ENCODE measurements at regions not wholly inside any gene's neighbourhood (a gene's known extent, or its start where the extent isn't known, plus 50 kb on each side); places are given as distances from the start of the nearest gene placed in this dataset.

DNA sequence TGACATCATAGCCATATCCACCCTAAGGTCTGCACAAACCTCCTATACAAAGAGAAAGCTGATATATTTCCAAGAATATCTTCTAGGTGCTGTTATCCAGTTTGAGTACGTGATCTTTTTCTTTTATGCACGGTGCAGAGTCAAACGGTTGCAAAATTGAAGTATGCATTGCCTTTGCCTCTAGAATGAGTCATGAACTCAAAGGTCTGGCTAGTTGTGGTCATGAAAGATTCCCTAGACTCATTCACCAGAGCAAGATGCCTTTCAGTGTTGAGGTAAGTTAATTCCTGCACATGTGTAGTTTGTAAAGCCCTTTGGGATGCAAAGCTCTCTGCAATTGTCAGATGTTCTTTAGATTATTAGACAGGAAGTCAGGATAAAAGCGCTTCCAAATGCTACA, 704.4 kb downstream of the PCDH19 start:
- DNase-seq, result no peak

DNA sequence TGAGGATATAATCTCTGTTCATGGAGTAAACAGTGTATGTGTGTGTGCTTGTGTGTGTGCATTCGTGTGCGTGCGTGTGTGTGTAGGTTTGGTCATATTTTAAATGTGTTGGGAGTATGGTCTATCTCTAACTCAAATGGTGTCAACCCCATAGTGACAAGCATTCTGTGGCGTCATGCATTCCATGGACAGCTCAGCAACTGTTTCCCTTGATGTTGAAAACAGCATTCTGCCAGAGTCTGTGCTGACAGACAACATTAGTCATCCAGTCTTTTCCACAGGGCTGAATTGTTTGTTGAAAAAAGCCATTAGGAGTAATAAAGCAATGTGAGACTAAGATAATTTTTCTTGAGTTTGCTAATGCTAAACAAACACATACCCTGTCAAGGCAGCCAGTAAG, 706.6 kb downstream of the PCDH19 start:
- DNase-seq, result no peak

DNA sequence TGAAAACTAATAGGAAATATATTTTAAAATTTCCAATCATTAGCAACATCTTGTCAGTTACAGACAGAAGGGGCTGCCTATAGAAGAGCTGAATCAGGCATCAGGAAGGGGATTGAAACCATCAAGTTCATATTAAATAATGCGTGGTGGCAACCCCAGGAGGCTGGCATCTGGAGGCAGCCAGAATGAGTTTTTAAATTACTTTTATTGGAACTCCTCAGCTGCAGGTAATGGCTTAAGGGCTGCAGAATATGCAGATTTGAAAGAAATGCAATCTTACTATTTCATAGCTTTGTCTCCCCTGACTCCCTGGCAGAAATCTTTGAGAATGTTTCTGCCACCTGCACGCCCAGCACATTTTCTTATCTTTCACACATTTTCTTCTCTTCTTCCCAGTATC, 711.6 kb downstream of the PCDH19 start:
- no peak for DNase-seq

DNA sequence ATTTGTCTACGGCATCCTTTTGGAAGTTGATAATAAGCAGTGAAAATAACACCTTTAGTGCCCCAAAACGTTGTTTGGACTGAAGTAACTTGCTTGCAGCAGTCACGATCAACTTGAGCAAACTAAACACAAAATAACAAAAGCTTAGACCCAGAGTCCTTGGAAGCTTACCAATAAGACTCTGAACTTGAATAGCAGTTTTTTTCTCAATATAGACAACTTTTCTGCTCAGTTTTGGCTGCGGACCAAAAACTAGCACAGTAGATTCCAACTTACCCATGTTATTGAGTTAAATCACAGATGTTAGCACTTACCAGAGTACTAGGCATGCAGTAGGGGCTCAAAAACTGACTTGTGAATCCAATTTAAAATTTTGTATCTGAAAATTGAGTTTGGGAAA, 746.9 kb downstream of the PCDH19 start:
- no peak for DNase-seq

DNA sequence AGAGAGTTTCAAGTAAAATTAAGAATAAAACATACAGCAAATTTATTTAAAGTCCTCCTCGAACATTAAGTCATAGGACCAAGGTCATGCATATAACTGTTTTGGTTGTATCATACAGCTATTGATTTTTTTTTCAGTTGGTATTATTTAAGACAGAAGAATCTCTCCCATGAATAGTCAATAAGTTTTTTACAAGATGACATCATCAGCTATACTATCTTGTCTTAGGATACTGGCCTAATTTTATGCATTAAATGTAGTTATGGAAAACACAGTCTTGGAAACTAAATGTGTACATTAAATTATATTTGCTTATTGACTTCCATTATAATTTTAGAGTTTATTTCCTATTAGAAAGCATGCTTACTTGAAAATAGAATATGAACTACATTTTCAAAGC, 755.9 kb downstream of the PCDH19 start:
- DNase-seq, result no peak

DNA sequence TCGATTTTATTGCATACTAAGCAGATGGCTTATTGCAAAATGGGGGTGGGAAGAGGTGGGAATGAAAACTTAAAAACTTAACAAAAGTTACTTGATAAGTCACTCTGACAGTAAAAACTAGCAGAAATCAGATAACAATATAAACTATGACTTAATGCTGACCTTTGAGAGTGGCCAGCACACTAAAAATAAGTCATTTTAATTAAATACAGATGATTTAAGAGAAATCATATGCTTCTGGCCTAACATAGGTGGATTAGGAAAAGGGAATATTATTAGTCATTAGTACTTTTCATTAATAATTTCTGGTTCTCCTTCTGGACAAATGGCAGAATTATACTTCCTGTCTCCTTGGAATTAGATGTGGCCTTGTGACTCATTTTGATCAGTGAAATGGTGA, 756.7 kb downstream of the PCDH19 start:
- DNase-seq, result no peak

DNA sequence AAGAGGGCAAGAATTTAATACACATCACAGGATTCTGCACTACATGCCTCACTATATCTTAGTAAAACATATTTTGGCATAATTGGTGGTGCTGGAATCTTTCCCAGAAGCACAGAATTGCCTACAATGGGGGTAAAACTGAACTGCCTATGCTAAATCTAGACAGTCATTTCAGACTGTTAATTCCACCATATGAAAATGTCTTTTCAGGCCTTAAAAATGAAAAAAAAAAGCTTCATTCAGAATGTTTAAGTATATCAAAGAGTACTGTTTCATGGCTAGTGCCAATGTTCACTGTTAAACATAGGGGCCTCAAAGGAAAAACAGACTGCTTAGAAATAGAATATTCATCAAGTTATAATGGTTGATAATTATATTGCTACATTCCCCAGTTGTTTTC, 797.0 kb downstream of the PCDH19 start:
- no peak for DNase-seq

DNA sequence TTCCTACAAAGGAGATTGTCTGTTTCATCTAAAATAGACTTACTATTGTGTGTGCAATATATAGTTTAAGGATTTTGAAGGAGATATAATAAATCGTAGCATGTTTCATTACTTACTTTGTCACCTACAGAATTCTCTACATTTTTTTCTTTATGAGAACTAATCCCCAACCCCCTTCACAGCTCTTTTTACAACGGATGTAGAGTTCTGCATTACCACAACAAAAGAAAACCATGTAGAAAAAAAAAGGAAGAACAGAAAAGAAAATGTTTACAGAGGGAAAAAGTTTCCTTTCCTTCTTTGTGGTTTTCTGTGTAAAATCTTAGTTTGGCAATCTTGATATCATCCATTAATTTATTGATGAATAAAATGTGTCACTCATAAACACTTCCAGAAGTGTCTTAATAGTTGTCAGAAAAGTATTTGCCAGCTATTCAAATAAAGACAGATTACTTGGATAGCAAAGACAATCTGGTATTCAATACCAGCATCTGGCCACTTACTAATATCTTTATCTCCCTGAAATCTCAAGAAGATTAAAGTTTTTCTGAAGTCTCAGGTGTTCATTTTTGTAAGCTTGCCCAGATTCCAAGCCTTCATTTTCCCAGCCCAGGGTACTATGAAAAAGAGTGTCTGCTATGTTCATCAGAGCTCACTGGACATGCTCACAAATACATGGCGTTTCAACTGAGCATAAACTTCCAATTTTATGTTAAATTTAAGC, 806.8 kb downstream of the PCDH19 start:
- DNase-seq, result no peak

DNA sequence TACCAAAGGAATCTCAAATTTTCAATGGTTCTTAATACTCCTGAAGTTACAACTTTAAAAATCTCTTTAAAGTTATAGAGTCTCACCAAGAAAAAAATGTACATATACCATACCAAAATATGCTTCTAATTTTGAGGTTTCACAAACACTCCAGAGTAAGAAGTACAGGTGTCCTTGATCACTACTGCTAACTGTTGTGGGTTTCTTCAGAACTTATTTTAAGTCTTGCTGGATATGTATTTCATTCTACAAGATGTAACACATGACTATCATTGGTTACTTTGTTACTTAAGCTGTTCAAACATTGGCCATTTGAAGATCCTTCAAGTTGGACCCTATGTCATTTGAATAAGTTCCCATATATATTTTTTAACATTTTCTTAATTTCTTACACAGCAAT, 808.0 kb downstream of the PCDH19 start:
- no peak for DNase-seq

DNA sequence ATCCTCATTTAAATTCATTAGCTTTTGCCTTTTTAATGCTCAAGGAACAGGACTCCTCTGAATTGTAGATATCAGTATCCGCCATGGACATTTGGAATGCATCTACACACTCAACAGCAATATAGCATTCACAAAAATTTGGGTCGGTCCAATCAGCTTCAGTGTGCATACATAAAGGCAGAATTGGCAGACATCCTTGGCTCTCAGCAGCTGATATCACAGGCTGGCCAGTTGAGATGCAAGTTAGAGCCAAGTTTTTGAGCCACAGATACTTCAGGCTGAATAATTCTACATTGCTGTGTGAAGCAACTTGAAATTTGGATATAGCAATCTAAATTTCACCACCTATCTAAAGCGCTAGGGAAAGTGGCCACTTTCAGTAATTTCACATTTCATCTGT, 821.1 kb downstream of the PCDH19 start:
- no peak for DNase-seq

DNA sequence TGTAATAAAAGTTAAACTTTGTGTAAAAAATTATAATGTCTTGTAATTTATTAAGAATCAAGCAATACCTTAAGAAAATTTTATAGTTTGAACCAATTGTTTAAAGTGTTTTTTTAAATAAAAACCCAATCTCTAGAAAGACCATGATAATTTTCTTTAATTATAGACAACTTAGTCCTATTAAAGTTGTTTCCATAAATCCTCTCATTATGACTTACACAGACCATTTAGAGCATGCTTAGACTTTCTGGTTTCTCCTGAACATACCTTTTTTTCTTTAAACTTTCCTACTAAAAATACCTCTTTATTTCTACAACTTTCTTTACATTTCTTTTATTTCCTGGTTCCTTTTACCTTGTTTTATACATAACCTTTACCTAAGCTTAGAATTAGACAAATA, 837.4 kb downstream of the PCDH19 start:
- DNase-seq, result no peak

DNA sequence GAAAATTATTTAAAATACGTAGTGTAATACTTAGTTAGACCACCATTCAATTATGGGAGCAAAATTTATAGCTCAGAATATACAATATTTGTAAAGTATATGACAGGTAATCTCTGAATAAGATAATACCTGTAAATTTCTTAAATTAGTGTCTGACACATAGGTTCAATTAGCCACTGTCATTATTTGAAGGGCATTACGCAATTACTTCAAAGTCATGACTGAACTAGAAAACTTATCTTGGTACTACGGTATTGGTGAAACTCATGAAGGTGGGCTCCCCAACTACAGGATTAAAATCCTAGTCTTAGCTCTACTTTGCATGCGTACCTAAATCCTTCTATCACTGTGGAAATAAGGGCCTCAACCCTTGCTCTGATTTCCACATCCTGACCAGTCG, 860.7 kb downstream of the PCDH19 start:
- DNase-seq, result no peak

DNA sequence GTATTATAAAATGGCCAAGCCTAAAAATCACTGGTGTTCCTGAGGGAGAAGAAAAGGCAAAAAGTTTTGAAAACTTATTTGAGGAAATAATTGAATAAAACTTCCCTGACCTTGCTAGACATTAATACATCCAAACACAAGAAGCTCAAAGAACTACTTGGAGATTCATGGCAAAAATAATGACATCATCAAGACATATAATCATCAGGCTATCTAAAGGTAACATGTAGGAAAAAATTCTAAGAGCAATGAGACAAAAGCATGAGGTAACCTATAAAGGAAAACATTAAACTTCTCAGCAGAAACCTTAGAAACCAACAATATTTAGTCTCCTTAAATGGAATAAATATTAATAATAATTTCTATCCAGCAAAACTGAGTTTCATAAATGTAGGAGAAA, 887.6 kb downstream of the PCDH19 start:
- no peak for DNase-seq

DNA sequence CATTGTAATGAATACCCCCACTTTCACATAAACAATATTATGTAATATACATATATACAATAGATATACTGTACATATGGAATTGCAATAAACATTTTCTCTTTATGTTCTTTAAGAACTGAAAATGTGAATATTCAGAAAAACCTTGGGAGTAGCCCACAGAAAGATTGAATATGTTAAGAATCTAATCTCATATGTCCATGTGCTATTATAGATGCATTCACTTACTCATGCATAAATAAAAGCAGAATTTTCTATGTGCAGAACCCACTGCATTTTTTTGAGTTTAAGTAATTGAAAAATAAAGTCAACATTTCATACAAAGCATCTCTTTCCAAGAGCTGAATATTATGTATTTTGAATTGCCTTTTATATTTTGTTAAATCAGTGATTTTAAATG, 902.3 kb downstream of the PCDH19 start:
- DNase-seq, result no peak

DNA sequence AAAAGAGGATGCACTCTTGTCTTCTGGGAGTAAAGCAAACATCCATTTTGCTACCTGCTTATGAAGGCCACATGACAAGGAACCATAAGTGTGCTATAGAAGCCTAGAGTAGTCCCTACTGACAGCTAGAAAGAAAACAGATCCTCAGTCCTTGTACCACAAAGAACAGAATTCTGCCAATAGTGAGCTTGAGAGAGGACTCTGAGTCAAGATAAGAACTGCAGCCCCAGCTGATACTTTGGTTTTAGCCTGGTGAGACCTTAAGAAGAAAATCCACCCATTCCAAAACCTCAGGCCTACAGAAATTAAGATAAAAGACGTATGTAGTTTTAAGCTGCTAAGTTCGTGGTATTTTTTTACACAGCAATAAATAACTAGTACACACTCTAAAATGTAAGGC, 914.6 kb downstream of the PCDH19 start:
- DNase-seq, result no peak

DNA sequence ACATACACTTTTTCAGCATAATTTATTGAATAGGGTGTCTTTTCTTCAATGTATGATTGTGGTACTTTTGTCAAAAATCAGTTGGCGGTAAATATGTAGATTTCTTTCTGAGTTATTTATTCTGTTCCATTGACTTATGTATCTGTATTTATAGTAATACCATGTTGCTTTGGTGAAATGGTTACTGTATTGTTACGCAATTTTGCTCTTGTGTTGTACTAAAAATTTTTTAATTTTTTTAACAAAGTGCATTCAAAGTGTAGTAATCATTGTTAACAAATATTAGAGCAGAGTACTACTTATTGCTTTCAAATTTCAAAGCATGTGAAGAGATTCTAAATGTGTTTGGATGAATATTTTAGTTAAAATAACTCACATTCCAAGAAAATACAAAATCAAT, 915.4 kb downstream of the PCDH19 start:
- no peak for DNase-seq

DNA sequence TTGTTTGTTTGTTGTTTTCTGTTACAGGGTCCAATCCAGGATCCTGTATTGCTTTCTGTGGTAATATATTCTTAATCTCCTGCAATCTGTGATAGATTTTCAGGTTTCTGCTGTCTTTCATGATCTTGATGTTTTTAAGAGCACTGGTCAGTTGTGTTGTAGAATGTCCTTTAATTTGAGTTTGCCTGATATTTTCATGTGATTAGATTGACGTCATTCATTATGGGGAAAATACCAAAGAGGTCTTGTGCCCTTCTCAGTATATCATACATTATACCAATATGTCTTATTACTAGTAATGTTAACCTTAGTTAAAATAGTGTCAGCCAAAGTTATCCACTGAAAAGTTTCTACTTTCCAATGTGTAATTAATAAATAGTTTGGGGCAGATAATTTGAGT, 929.3 kb downstream of the PCDH19 start:
- no peak for DNase-seq

DNA sequence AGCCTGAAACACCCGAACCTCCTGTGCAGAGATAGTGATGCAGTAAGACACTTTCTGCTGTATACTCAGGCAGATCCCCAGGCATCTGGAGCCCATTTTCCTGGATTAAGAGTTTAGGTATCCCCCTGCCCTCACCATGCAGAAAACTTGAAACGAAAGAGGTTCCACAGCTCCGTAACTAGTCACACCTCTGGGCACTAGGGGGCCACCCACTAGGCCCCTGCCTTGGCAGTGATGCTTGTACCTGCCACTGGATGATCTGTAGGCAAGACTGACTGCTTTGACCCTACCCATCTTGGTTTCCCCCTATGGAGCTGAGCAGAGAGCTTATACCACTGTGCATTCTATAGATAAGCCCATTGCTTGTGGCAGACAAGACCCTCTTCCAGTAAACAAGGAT, 940.6 kb downstream of the PCDH19 start:
- DNase-seq, result no peak

DNA sequence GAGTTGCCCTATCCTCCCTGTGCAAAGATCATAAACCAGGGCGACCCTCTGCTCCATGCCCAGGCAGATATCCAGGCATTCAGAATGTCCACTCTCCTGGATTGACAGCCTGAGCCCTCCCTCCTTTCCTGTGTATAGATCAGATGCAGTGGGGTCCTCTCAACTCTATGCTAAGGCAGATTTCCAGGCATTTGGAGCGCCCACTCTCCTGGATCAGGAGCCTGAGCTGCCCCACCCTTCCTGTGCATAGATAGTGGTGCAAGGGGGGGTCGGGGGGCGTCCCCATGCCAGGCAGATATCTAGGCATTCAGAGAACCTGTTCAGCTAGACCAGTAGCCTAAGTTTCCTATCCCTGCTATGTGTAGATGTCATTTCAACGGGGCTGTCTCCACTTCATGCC, 941.1 kb downstream of the PCDH19 start:
- no peak for DNase-seq

DNA sequence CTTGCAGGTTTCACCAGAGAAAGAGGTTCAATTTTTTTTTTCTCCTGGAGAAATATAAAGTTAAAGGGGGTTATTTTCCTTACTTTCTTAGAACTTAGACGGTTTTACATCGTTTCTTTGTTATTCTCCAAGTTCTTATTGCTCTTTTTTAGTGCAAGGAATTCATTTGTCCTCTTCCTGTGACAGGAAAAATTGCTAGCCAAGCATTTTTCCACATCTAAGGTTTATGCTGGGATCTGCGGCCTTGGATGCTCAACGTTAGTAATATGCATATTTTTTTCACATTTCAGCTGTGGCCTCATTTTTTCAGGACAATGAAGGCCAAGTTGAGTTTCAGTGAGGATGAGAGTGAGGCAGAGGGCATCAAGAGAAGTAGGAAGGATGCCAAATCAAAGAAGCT, 948.9 kb downstream of the PCDH19 start:
- DNase-seq, result no peak

DNA sequence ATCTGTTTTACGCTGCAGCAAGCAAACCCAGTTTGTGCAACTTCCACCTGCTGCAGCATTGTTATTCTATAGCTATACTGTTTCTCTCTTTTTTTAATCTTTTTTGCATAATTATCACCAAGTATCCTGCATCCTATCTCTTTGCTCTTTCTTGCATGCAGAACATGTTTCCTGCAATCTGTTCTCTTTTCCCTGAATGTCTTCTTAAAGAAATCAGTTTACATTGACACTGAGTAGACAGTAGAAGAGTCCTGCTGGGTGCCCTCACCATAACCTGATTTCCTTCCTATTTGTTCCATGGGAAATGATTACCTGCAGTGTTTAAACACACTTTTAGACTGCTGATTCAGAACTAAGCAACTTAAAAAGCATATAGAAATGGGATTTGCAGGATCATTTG, 964.7 kb downstream of the PCDH19 start:
- DNase-seq, result no peak

DNA sequence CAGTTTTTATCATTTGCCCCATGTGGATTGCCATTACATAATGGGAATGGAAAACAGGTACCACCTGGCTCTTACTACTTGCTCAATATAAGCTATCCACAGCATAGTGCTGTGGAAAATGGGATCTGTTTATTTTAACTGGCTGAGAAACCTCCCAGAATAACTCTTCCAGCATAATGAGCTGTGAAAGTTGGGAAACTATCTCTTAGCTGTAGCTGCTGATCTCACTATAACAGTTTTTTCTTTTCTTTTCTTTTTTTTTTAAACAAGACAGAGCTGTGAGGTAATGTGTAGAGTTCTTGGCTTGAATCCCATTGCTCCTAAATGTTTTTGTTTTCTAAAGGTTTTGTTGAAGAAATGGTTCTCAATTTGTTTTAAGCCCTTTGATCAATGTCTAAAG, 988.3 kb downstream of the PCDH19 start:
- DNase-seq, result no peak

DNA sequence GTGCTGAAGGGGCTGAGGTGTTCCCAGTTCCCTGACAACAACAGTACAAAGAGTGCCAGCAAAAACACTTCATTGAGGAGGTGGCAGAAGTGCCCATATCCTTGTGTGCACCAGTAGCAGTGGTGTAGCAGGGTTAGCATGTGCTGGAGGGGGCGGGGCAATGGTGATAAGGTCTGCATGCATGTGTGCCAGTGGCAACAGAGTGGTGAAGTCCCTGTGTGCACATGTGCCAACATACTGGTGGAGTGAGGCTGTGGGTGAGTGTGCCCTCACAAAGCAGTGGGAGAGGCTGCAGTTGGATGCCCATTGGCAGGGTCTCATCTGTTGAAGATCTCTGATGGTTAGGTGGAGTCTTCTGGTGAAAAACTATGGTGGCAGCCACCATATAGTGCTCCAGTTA, 994.6 kb downstream of the PCDH19 start:
- DNase-seq, result no peak

DNA sequence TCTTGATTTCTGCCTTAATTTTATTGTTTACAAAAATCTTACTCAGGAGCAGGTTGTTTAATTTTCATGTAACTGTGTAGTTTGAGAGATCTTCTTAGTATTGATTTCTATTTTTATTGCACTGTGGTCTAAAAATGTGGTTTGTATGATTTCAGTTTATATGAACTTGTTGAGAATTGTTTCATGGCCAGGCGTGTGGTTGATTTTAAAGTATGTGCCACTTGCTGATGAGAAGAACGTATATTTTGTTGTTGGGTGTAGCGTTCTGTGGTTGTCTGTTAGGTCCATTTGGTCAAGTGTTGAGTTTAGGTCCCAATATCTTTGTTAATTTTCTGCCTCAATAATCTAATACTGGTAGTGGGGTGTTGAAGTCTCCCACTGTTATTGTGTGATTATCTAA, 996.8 kb downstream of the PCDH19 start:
- no peak for DNase-seq

DNA sequence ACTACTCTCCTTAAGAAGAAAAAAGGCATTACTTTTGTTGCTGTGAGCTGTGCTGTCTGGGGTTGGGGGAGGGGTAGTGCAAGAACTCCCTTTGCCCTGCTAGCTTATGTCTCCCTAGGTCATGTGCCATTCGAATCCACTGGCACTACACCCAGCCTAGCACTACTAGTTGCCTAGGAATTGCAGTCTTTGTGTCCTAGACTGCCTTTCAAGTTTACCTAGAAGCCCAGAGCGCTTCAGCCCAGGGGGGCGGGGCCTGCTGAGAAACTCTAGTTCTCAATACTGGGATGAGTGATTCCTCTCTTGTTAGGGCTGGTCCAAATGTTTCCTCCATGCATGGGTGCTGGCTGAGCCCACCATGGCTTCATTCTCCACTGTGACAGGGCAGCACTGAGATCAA, 1011.5 kb downstream of the PCDH19 start:
- DNase-seq, result no peak

DNA sequence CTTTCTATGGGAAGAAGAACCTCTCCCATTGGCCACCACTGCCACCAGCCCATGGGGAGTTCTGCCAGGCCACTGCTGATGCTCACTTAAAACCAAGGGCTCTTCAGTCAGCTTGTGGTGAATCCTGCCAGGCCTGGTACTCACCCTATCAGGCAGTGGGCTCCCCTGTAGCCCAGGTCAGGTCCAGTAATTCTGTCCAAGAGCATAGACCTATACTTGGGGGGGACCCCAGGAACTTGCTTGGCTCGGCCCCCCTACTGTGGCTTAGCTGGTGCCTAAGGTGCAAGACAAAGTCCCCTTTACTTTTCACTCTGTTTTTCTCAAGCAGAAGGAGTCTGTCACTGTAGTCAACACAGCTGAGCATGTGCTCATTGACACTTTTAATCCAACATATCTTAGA, 1012.2 kb downstream of the PCDH19 start:
- DNase-seq, result no peak
